ENCODE measurements at regions not wholly inside any gene's neighbourhood (a gene's known extent, or its start where the extent isn't known, plus 50 kb on each side); places are given as distances from the start of the nearest gene placed in this dataset.
A peak's percentile ranks its signal among the peaks of the same experiment; 100 is the strongest.

DNA sequence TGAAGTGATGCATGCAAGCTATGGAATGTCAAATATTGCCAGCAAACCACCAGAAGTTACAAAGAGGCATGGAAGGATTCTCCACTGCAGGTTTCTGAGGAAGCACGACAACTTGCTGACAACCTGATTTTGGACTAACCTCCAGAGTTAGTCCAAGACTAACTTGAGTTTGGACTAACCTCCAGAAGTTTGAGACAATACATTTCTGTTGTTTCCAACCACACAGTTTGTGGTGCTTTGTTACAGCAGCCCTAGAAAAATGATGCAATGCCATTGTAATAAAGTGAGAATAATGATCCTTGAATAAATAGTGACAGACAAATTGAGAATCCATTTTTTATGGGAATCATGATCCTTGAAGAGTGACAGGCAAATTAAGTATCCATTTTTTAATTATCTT, 169.9 kb upstream of the HDDC2 start:
- no peaks in the 10 kb centered on the region for H4K20me1 ChIP-seq (replicated peaks; ENCODE audit: control insufficient read depth, insufficient read depth, low read length)
- in situ Hi-C loops (cut with MboI) (no loop called here), intact Hi-C loops (cut with micrococcal nuclease) (loop anchor here (10.0 kb wide), 1 partner anchor 157 kb away; no protein-coding TSS in a partner anchor)
- 0% methylated on average over 1 of the region's 1 CpG for WGBS (ENCODE audit: insufficient coverage, low coverage, missing lambda C conversion rate)
- no peaks in the 10 kb centered on the region for H3K9me1 ChIP-seq (ENCODE audit: control insufficient read depth, insufficient read depth, low read length)
- no peak for ATAC-seq
- ChIA-PET CTCF (ENCODE audit: low intra/inter-chr PET ratio) (no interaction called here), POLR2A (no interaction called here)
- H3K27ac ChIP-seq (ENCODE audit: extremely low read depth, low read depth, low read length) = no peak overlapping the region
- H3K79me2 ChIP-seq (ENCODE audit: control insufficient read depth, insufficient read depth, low read length) = no peaks in the 10 kb centered on the region
- DNase-seq (ENCODE audit: extremely low read depth in 1 of 4, low spot score in 3 of 4) = no peak
- H2AFZ ChIP-seq (ENCODE audit: low read depth, low read length) = no peak overlapping the region
- H3K27me3 ChIP-seq (ENCODE audit: control insufficient read depth in 2 of 2, insufficient read depth in 2 of 2, low read length in 2 of 2) = no peaks in the 10 kb centered on the region
- H3K9ac ChIP-seq (ENCODE audit: insufficient read depth in 1 of 2, low read depth in 2 of 2, low read length in 2 of 2) = no peak overlapping the region
- no peaks in the 10 kb centered on the region for H3K36me3 ChIP-seq (ENCODE audit: control insufficient read depth, insufficient read depth, low read length)
- no peaks in the 10 kb centered on the region for H3K9me3 ChIP-seq (replicated peaks; ENCODE audit: control insufficient read depth, insufficient read depth, low read depth, low read length)
- BruUV-seq (replicated peaks) = no TSS peak
- no peaks in the 10 kb centered on the region for H3K4me1 ChIP-seq (replicated peaks in 1 of 2; ENCODE audit: control insufficient read depth in 2 of 2, insufficient read depth in 2 of 2, low read length in 2 of 2)
- no peak overlapping the region for H3K4me2 ChIP-seq (ENCODE audit: insufficient read depth, low read length)
- no peak for FAIRE-seq
- no peak overlapping the region for H3K4me3 ChIP-seq
- TF ChIP-seq TRIM24 (IDR thresholded peaks at IDR 0.05) = peak; percentile 74 to 86; a peak in 2 of 4 replicates
- TF ChIP-seq, protein P1, sequence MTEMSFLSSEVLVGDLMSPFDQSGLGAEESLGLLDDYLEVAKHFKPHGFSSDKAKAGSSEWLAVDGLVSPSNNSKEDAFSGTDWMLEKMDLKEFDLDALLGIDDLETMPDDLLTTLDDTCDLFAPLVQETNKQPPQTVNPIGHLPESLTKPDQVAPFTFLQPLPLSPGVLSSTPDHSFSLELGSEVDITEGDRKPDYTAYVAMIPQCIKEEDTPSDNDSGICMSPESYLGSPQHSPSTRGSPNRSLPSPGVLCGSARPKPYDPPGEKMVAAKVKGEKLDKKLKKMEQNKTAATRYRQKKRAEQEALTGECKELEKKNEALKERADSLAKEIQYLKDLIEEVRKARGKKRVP (CRISPR knock-in tag; IDR thresholded peaks at IDR 0.05) = peak; percentile 85
- no peak for TF ChIP-seq ZNF174 (CRISPR knock-in tag; IDR thresholded peaks at IDR 0.05)
- peak; percentile 29; the same call in 1 of the 2 replicates for TF ChIP-seq JUND (IDR thresholded peaks at IDR 0.05; ENCODE audit: borderline replicate concordance, low read depth, low read length)
- TF ChIP-seq JUND (tag; IDR thresholded peaks at IDR 0.05; ENCODE audit: borderline replicate concordance, low read depth, low read length) = no peak
- TF ChIP-seq ATF7 (IDR thresholded peaks at IDR 0.05) = peak; percentile 54; the same call in 1 of the 2 replicates
- no peak for TF ChIP-seq NCOA2 (IDR thresholded peaks at IDR 0.05; ENCODE audit: partially characterized antibody in 2 of 2)
- TF ChIP-seq, protein P2, sequence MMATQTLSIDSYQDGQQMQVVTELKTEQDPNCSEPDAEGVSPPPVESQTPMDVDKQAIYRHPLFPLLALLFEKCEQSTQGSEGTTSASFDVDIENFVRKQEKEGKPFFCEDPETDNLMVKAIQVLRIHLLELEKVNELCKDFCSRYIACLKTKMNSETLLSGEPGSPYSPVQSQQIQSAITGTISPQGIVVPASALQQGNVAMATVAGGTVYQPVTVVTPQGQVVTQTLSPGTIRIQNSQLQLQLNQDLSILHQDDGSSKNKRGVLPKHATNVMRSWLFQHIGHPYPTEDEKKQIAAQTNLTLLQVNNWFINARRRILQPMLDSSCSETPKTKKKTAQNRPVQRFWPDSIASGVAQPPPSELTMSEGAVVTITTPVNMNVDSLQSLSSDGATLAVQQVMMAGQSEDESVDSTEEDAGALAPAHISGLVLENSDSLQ (IDR thresholded peaks at IDR 0.05) = 0 out of 2 replicates have a peak, but pooled peaks have one; percentile 6
- TF ChIP-seq ZNF766 (CRISPR knock-in tag; conservative IDR thresholded peaks at IDR 0.05) = 0 out of 2 replicates have a peak, but pooled peaks have one; percentile 24
- peak; percentile 84 for TF ChIP-seq ZSCAN32 (CRISPR knock-in tag; IDR thresholded peaks at IDR 0.05)
- TF ChIP-seq, protein P3, sequence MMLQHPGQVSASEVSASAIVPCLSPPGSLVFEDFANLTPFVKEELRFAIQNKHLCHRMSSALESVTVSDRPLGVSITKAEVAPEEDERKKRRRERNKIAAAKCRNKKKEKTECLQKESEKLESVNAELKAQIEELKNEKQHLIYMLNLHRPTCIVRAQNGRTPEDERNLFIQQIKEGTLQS (IDR thresholded peaks at IDR 0.05) = peak; percentile 73
- TF ChIP-seq, protein P3 (CRISPR knock-in tag; conservative IDR thresholded peaks at IDR 0.05) = no peak
- TF ChIP-seq CEBPB (tag; IDR thresholded peaks at IDR 0.05) = 0 out of 2 replicates have a peak, but pooled peaks have one; percentile 17
